Stimulated activated CD4-positive, alpha-beta T cell treated with anti-CD3 and anti-CD28 coated beads, Interleukin-15, amount 100 ng/mL, for 48 hours (primary cell): ENCODE measurements at regions not wholly inside any gene's neighbourhood (a gene's known extent, or its start where the extent isn't known, plus 50 kb on each side); places are given as distances from the start of the nearest gene placed in this dataset.

Experiments used
- DNase-seq, 2 donors: peaks; one replicate each; pipeline ENCODE4 v3.0.0-alpha.2; 2020; ENCODE audit warnings: low read depth in 2 of 2

GRCh38 chr18:78837754-78838153 lies 141.9 kb upstream of the SALL3 start:
- no peak for DNase-seq

- no peak for DNase-seq
Observed at GRCh38 chr18:78838183-78838582, 141.4 kb upstream of the SALL3 start.

GRCh38 chr18:78849046-78849445 lies 130.6 kb upstream of the SALL3 start:
- no peak for DNase-seq

GRCh38 chr18:78849458-78849857 lies 130.2 kb upstream of the SALL3 start:
- no peak for DNase-seq

GRCh38 chr18:78853341-78853740 lies 126.3 kb upstream of the SALL3 start:
- DNase-seq: no peak

GRCh38 chr18:78855188-78855587 lies 124.4 kb upstream of the SALL3 start:
- no peak for DNase-seq

- no peak for DNase-seq
Observed at GRCh38 chr18:78856569-78857313, 122.9 kb upstream of the SALL3 start.

GRCh38 chr18:78857314-78858150 lies 122.1 kb upstream of the SALL3 start:
- no peak for DNase-seq

- DNase-seq: no peak
Observed at GRCh38 chr18:78859686-78860085, 119.9 kb upstream of the SALL3 start.

GRCh38 chr18:78860117-78860516 lies 119.5 kb upstream of the SALL3 start:
- no peak for DNase-seq

- no peak for DNase-seq
Observed at GRCh38 chr18:78861116-78861515, 118.5 kb upstream of the SALL3 start.

- DNase-seq: no peak
Observed at GRCh38 chr18:78861706-78862105, 117.9 kb upstream of the SALL3 start.

- DNase-seq: no peak
Observed at GRCh38 chr18:78862395-78862794, 117.2 kb upstream of the SALL3 start.

GRCh38 chr18:78865056-78865598 lies 114.5 kb upstream of the SALL3 start:
- DNase-seq: no peak

GRCh38 chr18:78865771-78866310 lies 113.8 kb upstream of the SALL3 start:
- DNase-seq: no peak

GRCh38 chr18:78867131-78867530 lies 112.5 kb upstream of the SALL3 start:
- DNase-seq: no peak

GRCh38 chr18:78868330-78869316 lies 111.0 kb upstream of the SALL3 start:
- no peak for DNase-seq

- no peak for DNase-seq
Observed at GRCh38 chr18:78871618-78872017, 108.0 kb upstream of the SALL3 start.

GRCh38 chr18:78873926-78874500 lies 105.6 kb upstream of the SALL3 start:
- no peak for DNase-seq

- DNase-seq: peak; percentile 3 to 18
Observed at GRCh38 chr18:78875016-78875777, 104.4 kb upstream of the SALL3 start.
